ENCODE measurements at regions not wholly inside any gene's neighbourhood (a gene's known extent, or its start where the extent isn't known, plus 50 kb on each side); places are given as distances from the start of the nearest gene placed in this dataset.

GRCh38 chr12:78442454-78442801 is 422.1 kb upstream of the SYT1 start:
- H3K4me3 ChIP-seq (ENCODE audit: low read depth, low read length): no peak overlapping the region
- DNase-seq (ENCODE audit: low read depth): no peak
- no peak for TF ChIP-seq CTCF (IDR thresholded peaks at IDR 0.05; ENCODE audit: low read depth, low read length, missing control alignments)

- no peak overlapping the region for H3K4me3 ChIP-seq (ENCODE audit: low read depth, low read length)
- no peak for DNase-seq (ENCODE audit: low read depth)
- TF ChIP-seq CTCF (IDR thresholded peaks at IDR 0.05; ENCODE audit: low read depth, low read length, missing control alignments): no peak
These were observed 418.0 kb upstream of the SYT1 start for GRCh38 chr12:78446555-78446954.

- no peak for TF ChIP-seq CTCF (IDR thresholded peaks at IDR 0.05; ENCODE audit: low read depth, low read length, missing control alignments)
- DNase-seq (ENCODE audit: low read depth): no peak
- H3K4me3 ChIP-seq (ENCODE audit: low read depth, low read length): no peak overlapping the region
These were observed 417.2 kb upstream of the SYT1 start for GRCh38 chr12:78447373-78447772.

- TF ChIP-seq CTCF (IDR thresholded peaks at IDR 0.05; ENCODE audit: low read depth, low read length, missing control alignments): no peak
These were observed 415.9 kb upstream of the SYT1 start for GRCh38 chr12:78448692-78449091.

GRCh38 chr12:78455991-78456390 is 408.6 kb upstream of the SYT1 start:
- H3K4me3 ChIP-seq (ENCODE audit: low read depth, low read length): no peak overlapping the region
- no peak for DNase-seq (ENCODE audit: low read depth)
- no peak for TF ChIP-seq CTCF (IDR thresholded peaks at IDR 0.05; ENCODE audit: low read depth, low read length, missing control alignments)

More at GRCh38 chr12:78448692-78449091, 415.9 kb upstream of the SYT1 start:
- DNase-seq (ENCODE audit: low read depth): no peak
- no peak overlapping the region for H3K4me3 ChIP-seq (ENCODE audit: low read depth, low read length)

- peak; percentile 52 for DNase-seq (ENCODE audit: low read depth)
These were observed 406.6 kb upstream of the SYT1 start for GRCh38 chr12:78457938-78458337.

More at GRCh38 chr12:78457938-78458337, 406.6 kb upstream of the SYT1 start:
- H3K4me3 ChIP-seq (ENCODE audit: low read depth, low read length): no peak overlapping the region
- no peak for TF ChIP-seq CTCF (IDR thresholded peaks at IDR 0.05; ENCODE audit: low read depth, low read length, missing control alignments)
